DMS53 treated with DMSO at 0.1 percent for 48 hours (cell line): ENCODE measurements at regions not wholly inside any gene's neighbourhood (a gene's known extent, or its start where the extent isn't known, plus 50 kb on each side); places are given as distances from the start of the nearest gene placed in this dataset.
"Not testable (repeated sequence)": the region's sequence is repeated elsewhere in the genome, so short reads cannot be mapped to it uniquely, and the experiment has no call there.

Experiments
- DNase-seq: peaks from one replicate; lab custom pipeline; 2025; ENCODE audit not compliant: unreplicated experiment; lab: John Stamatoyannopoulos, UW

GRCh38 chr2:215667585-215668377 is 231.9 kb upstream of the FN1 start:
- no peak for DNase-seq

GRCh38 chr2:215664847-215665525 is 229.1 kb upstream of the FN1 start:
- DNase-seq = no peak

DNA sequence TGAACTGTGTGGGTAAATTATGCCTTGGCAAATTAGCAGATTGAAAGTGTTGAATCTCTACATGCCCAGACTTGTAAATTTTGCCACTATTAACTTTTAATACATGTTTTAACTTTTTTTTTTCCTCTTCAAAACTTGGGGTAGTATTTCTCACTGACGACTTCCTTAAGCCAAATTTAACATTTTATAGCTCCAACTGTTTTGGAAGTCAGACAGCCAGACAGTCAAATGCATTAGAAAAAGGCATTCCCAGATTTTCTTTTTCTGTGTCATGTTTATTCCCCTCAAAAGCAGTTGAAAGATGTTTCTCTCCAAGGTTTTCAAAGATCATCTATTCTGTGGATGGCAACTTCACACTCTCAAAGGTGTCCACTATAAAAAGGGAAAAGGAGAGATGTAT is 226.8 kb upstream of the FN1 start:
- DNase-seq = no peak

- DNase-seq = no peak
Measured at GRCh38 chr2:215660687-215661086, 224.8 kb upstream of the FN1 start.

DNA sequence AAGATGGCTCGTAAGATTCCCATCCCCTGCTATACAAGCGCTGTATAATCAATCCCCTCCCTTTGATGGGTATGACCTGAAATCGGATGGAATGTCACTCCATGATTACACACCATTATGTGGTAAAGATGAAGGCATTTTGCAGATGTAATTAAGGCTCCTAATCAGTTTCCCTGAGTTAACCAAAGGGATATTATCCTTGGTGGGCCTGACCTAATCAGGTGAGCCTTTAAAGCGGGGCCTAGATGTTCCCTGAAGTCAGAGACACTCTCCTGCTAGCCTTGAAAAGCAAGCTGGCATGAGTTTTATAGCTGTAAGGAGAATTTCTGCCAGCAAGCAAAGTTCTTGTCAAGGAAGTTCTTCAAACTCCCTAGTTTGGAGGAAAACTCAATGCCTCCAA is 223.8 kb upstream of the FN1 start:
- DNase-seq = no peak

DNA sequence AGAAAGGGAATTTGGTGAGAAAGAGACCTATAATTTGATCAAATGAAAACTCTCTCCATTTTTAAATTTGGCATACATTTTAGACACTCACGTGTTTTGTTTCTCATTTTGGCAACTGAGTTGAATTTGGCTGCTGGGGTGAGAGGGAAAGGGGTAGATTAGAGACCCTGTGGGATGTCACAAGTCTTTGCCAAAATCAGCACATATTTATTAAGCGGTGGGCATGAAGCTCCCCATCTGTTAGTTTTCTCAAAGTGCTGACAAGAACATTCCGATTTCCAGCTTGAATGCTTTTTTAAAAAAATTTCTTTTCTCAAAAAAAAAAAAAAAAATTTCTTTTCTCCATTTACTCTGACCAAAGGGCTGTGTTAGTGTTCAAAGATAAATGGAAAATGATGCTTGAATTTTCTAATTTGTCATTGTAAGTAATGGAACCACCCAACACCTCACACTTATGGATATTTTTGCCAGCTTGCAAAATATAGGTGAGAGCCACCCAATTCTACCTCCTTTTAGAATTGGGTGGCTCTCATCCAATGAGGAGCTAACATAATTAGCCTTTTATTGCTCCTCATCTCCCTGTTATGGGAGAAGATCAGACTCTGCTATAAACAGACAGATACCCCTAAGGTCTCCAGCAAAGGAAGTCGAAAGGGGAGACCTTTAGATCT is 222.9 kb upstream of the FN1 start:
- DNase-seq = no peak

- no peak for DNase-seq
Measured at GRCh38 chr2:215657844-215658243, 222.0 kb upstream of the FN1 start.

- DNase-seq = no peak
Measured at GRCh38 chr2:215654148-215654819, 218.4 kb upstream of the FN1 start.

DNA sequence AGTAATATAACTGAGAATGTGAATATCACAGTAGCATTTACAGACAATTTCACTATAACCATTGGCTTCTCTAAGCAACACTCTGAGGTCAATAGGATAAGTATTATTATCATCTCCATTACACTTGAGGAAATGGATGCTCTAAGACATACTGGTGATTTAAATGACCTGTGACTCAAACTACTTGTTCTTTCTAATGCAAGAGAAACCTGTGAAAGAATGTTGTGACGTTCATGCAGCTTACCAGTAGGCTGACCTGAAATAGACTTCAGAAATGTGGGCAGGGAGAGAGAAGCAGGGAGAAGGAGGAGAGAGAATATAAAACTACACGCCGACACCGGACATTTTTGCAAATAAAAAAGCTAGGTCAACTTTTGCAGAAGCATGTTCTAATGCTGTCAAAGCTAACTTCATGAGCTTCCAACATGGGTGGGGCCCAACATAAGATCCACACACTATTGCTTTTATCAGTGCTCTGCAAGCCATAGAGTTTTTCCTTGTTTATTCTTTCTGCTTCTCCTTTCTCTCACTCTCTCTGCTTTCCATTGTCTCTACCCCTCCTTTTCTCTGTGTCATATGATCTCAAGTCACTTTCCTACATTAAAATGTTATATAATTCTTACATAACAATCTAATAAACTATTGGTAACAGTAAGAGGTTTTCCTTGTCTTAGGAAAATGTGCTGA is 217.6 kb upstream of the FN1 start:
- no peak for DNase-seq

GRCh38 chr2:215652388-215652787 is 216.5 kb upstream of the FN1 start:
- DNase-seq = no peak

- no peak for DNase-seq
Measured at GRCh38 chr2:215651412-215651811, 215.5 kb upstream of the FN1 start.

DNA sequence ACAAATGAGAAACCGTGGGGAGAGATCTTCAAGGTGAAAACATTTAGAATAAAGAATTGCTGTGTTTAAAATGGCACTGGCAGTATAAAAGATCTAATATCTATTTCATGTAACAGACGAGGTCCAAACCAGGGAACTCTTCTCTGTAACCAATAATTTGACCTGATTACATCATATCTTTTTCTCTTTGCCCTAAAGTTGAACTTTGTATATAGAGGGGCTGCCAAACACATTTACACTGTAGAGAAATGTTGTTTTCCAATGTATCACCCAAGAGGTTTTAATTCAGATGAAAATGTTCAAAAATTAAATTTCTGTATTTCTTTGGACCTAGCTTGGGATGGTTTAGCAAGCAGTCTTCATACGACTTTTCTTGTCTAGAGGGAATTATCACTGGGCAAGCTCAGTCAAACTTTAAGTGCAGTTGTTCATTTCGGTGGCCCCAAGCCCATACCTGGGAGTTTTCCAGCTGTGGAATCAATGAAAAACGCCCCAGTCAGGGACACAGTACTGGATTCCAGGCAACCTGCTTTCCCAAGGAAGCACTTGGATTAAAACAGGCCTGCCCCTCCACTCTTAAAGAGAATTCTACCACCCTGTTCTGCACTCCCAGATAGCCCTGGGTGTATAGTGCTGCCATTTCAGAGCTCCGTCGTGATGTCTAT is 208.5 kb upstream of the FN1 start:
- no peak for DNase-seq

DNA sequence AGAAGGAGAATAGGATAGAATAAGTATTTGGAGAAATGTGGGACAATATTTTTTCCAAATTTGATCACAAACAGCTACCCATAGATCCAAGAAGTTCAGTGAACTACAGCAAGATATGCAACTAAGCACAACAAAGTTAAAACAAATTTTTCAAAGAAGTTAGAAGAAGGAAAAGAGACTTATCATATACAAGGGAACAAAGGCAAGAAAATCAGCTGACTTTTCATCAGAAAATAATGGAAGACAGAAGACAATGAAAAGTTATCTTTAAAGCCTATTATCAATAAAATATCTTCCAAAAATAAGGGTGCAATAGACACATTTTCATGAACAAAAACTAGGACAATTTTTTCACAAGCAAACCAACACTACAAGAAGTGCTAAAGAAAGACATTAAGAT is 202.8 kb upstream of the FN1 start:
- no peak for DNase-seq

DNA sequence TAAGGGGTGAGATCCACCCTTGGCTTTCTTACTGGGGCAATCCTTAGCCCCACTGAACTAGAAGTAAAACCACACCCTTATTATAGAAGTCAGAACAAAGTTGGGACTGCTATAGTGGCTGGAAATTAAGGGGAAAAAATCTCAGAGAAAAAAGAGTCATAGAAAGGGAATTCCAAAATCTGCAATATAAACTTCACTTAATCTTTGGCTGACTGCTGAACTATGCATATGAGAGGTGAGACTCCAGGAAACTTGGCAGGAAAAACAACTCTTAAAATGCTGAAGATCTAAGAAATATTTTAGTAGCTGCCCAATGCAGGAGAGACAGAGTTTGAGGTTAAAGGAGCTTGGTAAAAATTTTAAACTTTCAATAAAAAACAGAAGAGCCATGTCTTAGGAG is 201.8 kb upstream of the FN1 start:
- no peak for DNase-seq

GRCh38 chr2:215636816-215637215 is 200.9 kb upstream of the FN1 start:
- DNase-seq = no peak

- no peak for DNase-seq
Measured at GRCh38 chr2:215635788-215636139, 199.9 kb upstream of the FN1 start.

DNA sequence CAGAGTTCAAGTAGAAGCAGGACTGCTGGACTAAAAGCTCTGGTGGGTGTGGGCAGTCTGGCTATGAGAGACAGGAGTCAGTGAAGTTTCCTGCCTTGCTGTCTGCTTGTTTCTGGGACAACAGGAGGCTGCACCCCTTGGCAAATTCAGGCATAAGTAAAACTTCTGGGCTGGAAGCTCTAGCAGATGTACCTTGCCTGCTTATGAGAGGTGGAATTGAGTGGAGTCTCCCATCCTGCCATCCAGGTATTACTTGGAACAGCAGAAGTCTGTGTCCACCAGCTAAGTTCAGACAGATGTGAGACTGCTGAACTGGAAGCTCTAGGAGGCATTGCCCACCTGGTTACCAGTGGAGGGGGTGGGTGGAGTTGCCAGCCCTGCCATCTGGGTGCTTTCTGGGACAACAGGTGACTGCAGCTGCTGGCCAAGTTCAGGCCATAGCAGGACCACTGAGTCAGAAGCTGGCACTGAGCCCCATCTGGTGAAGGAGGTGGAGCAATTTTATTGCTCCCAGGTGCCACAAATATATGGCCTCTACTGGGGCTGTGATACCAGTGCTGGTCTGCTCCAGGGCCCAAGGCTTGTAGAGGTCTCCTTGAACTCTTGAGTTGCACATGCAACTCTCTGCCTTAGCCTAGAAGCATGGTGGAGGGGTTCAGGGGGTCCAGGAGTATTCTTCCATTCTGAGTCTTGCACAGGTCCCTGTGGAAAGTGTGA is 199.4 kb upstream of the FN1 start:
- no peak for DNase-seq

- DNase-seq = no peak
Measured at GRCh38 chr2:215633360-215633759, 197.5 kb upstream of the FN1 start.

DNA sequence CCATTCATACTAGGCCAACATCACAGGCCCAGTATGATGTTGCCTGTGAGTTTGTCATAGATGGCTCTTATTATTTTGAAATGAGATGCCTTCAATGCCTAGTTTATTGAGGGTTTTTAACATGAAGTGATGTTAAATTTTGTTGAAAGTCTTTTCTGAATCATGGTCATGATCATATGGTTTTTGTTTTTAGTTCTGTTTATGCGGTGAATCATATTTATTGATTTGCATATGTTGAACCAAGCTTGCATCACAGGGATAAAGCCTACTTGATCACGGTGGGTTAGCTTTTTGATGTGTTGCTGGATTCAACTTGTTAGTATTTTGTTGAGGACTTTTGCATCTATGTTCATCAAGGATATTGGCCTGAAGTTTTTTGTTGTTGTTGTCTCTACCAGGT is 195.8 kb upstream of the FN1 start:
- DNase-seq = no peak

DNA sequence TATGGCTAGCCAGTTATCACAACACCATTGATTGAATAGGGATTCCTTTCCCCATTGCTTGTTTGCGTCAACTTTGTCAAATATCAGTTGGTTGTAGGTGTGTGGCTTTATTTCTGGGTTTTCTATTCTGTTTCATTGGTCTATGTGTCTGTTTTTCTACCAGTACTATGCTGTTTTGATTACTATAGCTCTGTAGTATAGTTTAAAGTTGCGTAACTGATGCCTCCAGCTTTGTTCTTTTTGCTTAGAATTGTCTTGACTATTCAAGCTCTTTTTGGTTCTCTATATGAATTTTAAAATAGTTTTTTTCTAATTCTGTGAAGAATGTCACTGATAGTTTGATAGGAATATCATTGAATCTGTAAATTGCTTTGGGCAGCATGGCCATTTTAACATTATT is 194.9 kb upstream of the FN1 start:
- DNase-seq = not testable (repeated sequence)
